ENCODE measurements at regions not wholly inside any gene's neighbourhood (a gene's known extent, or its start where the extent isn't known, plus 50 kb on each side); places are given as distances from the start of the nearest gene placed in this dataset.

GRCh38 chr15:47445723-47446392 lies 271.4 kb upstream of the SEMA6D start:
- Histone ChIP-seq H2AK5ac (ENCODE audit: low read depth, low read length) (no peak overlapping the region), H3K27ac (ENCODE audit: low read depth, low read length) (no peak overlapping the region), H2BK20ac (ENCODE audit: low read length) (no peak overlapping the region), H3K23ac (ENCODE audit: insufficient read length) (no peak overlapping the region), H3K4ac (replicated peaks; ENCODE audit: insufficient read length, low read depth, low read length) (no peak overlapping the region), H4K20me1 (replicated peaks in 1 of 2; ENCODE audit: control insufficient read depth in 1 of 2, insufficient read depth in 2 of 2, low read length in 2 of 2) (no peaks in the 10 kb centered on the region), H3K14ac (ENCODE audit: insufficient read length) (no peak overlapping the region), H2BK15ac (ENCODE audit: low read length) (no peak overlapping the region), H3K4me3 (ENCODE audit: extremely low read depth in 1 of 4, insufficient read depth in 2 of 4, low read depth in 3 of 4, low read length in 4 of 4) (no peak overlapping the region), H3K9ac (replicated peaks in 1 of 4; ENCODE audit: extremely low read depth in 1 of 4, low read depth in 3 of 4, low read length in 3 of 4) (no peak overlapping the region), H3K4me1 (replicated peaks in 1 of 4; ENCODE audit: control insufficient read depth in 3 of 4, insufficient read depth in 4 of 4, low read length in 3 of 4) (peaks cover 0 to 6% (median 0%) of the 10 kb centered on the region in 4 experiments; a peak in 1 of 7 replicates), H3K27me3 (replicated peaks in 1 of 4; ENCODE audit: control insufficient read depth in 3 of 4, extremely low read depth in 1 of 4, insufficient read depth in 3 of 4, low read length in 3 of 4) (no peaks in the 10 kb centered on the region), H2BK5ac (ENCODE audit: low read depth, low read length) (no peak overlapping the region), H4K91ac (replicated peaks; ENCODE audit: insufficient read length, low read length) (no peak overlapping the region), H3K36me3 (ENCODE audit: control insufficient read depth in 2 of 4, insufficient read depth in 4 of 4, low read length in 3 of 4) (no peaks in the 10 kb centered on the region), H3K56ac (replicated peaks; ENCODE audit: insufficient read length, low read depth, low read length) (no peak overlapping the region), H3K9me3 (ENCODE audit: insufficient read depth in 2 of 2, low read depth in 1 of 2, low read length in 1 of 2) (peaks cover 0 to 3% of the 10 kb centered on the region in 2 experiments; a peak in 1 of 4 replicates), H2BK120ac (replicated peaks; ENCODE audit: low read depth, low read length) (no peak overlapping the region), H3K23me2 (ENCODE audit: low read depth, low read length) (no peaks in the 10 kb centered on the region), H2AFZ (ENCODE audit: low read length) (0 out of 2 replicates have a peak overlapping the region, but pooled peaks have one; percentile 13), H4K5ac (ENCODE audit: insufficient read length, low read depth, low read length) (no peak overlapping the region), H3K18ac (ENCODE audit: extremely low read depth, low read length) (no peak overlapping the region), H4K8ac (ENCODE audit: extremely low read depth, insufficient read depth, low read length) (no peak overlapping the region), H3K79me1 (ENCODE audit: low read depth, low read length) (no peaks in the 10 kb centered on the region), H2BK12ac (ENCODE audit: low read depth, low read length) (no peak overlapping the region), H3K4me2 (ENCODE audit: insufficient read depth in 1 of 2, low read depth in 2 of 2, low read length in 2 of 2) (no peak overlapping the region), H3K79me2 (ENCODE audit: control insufficient read depth in 1 of 2, insufficient read depth in 2 of 2, low read length in 2 of 2) (no peaks in the 10 kb centered on the region)
- CTCF ChIA-PET (ENCODE audit: partially characterized antibody) = no interaction called here
- FAIRE-seq (no peak), DNase-seq (ENCODE audit: low read depth in 1 of 2, low spot score in 2 of 2) (no peak)
- WGBS, 2 experiments (ENCODE audit: extremely low coverage in 1 of 2, insufficient coverage in 1 of 2, insufficient read length in 1 of 2, insufficient replicate concordance in 2 of 2, low coverage in 1 of 2, low lambda C conversion rate in 2 of 2, missing lambda C conversion rate in 1 of 2) = 86% methylated on average over 9 of the region's 9 CpGs; no CpG with 5 or more reads in 1 of the 2 experiments
- POLR2A ChIA-PET (ENCODE audit: partially characterized antibody) = no interaction called here
- TF ChIP-seq E2F6 (IDR thresholded peaks at IDR 0.05) = no peak
- no peak for TF ChIP-seq ASH2L (IDR thresholded peaks at IDR 0.05; ENCODE audit: low read length)
- TF ChIP-seq RNF2 (IDR thresholded peaks at IDR 0.05; ENCODE audit: borderline replicate concordance, low read depth, low read length, missing control alignments, poor library complexity, severe bottlenecking) = no peak
- no peak for TF ChIP-seq JUND (IDR thresholded peaks at IDR 0.05; ENCODE audit: low read length)
- TF ChIP-seq BCL11A (IDR thresholded peaks at IDR 0.05; ENCODE audit: low read depth in 2 of 2, low read length in 2 of 2) = no peak
- TF ChIP-seq TAF1 (IDR thresholded peaks at IDR 0.05; ENCODE audit: low read depth, low read length) = no peak
- no peak for TF ChIP-seq ZNF274 (IDR thresholded peaks at IDR 0.05; ENCODE audit: borderline replicate concordance, extremely low read depth, low read length)
- no peak for TF ChIP-seq YY1 (IDR thresholded peaks at IDR 0.05; ENCODE audit: low read depth, low read length)
- TF ChIP-seq POLR2AphosphoS5 (IDR thresholded peaks at IDR 0.05; ENCODE audit: low read depth, low read length) = no peak
- no peak for TF ChIP-seq BACH1 (IDR thresholded peaks at IDR 0.05; ENCODE audit: low read length)
- no peak for TF ChIP-seq TCF12 (IDR thresholded peaks at IDR 0.05; ENCODE audit: low read depth, low read length)

All from H1 (cell line).